ENCODE measurements at regions not wholly inside any gene's neighbourhood (a gene's known extent, or its start where the extent isn't known, plus 50 kb on each side); places are given as distances from the start of the nearest gene placed in this dataset.
A peak's percentile ranks its signal among the peaks of the same experiment; 100 is the strongest.
"Not testable (repeated sequence)": the region's sequence is repeated elsewhere in the genome, so short reads cannot be mapped to it uniquely, and the experiment has no call there.

GRCh38 chr3:43797794-43798193 is 107.1 kb downstream of the ABHD5 start:
- DNase-seq, result no peak
- ATAC-seq, result no peak
- Mint-ChIP-seq H3K4me3 (no peak overlapping the region), H3K36me3 (ENCODE audit: insufficient read depth) (no peaks in the 10 kb centered on the region), H3K27me3 (ENCODE audit: low read depth) (peaks cover 13% of the 10 kb centered on the region), H3K9me3 (no peaks in the 10 kb centered on the region), H3K4me1 (ENCODE audit: low read depth) (no peaks in the 10 kb centered on the region)

DNA sequence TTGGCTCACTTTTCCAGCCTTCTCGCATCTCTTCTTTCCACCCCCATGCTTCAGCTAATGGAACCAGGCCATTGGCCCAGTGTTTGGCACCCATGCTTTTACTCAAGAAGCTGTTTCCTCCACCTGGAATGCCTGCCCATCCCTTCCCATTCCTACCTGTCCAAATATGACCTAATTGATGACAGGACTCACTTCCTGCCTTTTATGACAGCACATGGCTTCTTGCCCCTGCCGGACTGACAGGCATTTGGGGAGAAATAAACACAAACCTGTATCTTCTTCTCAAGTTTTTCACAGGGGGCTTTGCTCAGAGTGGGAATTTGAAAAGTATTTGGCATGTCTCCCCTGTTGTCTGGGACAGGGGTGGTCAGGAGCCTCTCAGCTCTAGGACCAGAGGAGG is 120.1 kb downstream of the ABHD5 start:
- Mint-ChIP-seq H3K27me3 (ENCODE audit: low read depth) (peaks cover 21% of the 10 kb centered on the region), H3K36me3 (ENCODE audit: insufficient read depth) (no peaks in the 10 kb centered on the region), H3K9me3 (peaks cover 4% of the 10 kb centered on the region), H3K4me3 (no peak overlapping the region), H3K4me1 (ENCODE audit: low read depth) (no peaks in the 10 kb centered on the region)
- no peak for DNase-seq
- no peak for ATAC-seq

- Mint-ChIP-seq H3K9me3 (no peaks in the 10 kb centered on the region), H3K4me3 (no peak overlapping the region), H3K36me3 (ENCODE audit: insufficient read depth) (no peaks in the 10 kb centered on the region), H3K4me1 (ENCODE audit: low read depth) (no peaks in the 10 kb centered on the region), H3K27me3 (ENCODE audit: low read depth) (peaks cover 3% of the 10 kb centered on the region)
- ATAC-seq (no peak), DNase-seq (no peak)
Measured at GRCh38 chr3:43814461-43814860, 123.7 kb downstream of the ABHD5 start.

- ATAC-seq, result no peak
- Mint-ChIP-seq H3K4me3 (no peak overlapping the region), H3K27me3 (ENCODE audit: low read depth) (peaks cover 7% of the 10 kb centered on the region), H3K4me1 (ENCODE audit: low read depth) (no peaks in the 10 kb centered on the region), H3K9me3 (no peaks in the 10 kb centered on the region), H3K36me3 (ENCODE audit: insufficient read depth) (no peaks in the 10 kb centered on the region)
- no peak for DNase-seq
Measured at GRCh38 chr3:43816372-43816771, 125.6 kb downstream of the ABHD5 start.

- H3K27me3 Mint-ChIP-seq (ENCODE audit: low read depth), result peaks cover 8% of the 10 kb centered on the region
- H3K4me1 Mint-ChIP-seq (ENCODE audit: low read depth), result no peaks in the 10 kb centered on the region
- no peaks in the 10 kb centered on the region for H3K36me3 Mint-ChIP-seq (ENCODE audit: insufficient read depth)
- no peak for DNase-seq
- H3K9me3 Mint-ChIP-seq, result no peaks in the 10 kb centered on the region
- no peak overlapping the region for H3K4me3 Mint-ChIP-seq
- no peak for ATAC-seq
Measured at GRCh38 chr3:43817064-43817463, 126.3 kb downstream of the ABHD5 start.

GRCh38 chr3:43817825-43818224 is 127.1 kb downstream of the ABHD5 start:
- no peaks in the 10 kb centered on the region for H3K4me1 Mint-ChIP-seq (ENCODE audit: low read depth)
- H3K27me3 Mint-ChIP-seq (ENCODE audit: low read depth), result peaks cover 8% of the 10 kb centered on the region
- H3K36me3 Mint-ChIP-seq (ENCODE audit: insufficient read depth), result no peaks in the 10 kb centered on the region
- no peaks in the 10 kb centered on the region for H3K9me3 Mint-ChIP-seq
- DNase-seq (no peak), ATAC-seq (peak in 1 of 2 donors; percentile 48)
- H3K4me3 Mint-ChIP-seq, result no peak overlapping the region

- ATAC-seq, result no peak
- peaks cover 5% of the 10 kb centered on the region for H3K27me3 Mint-ChIP-seq (ENCODE audit: low read depth)
- no peak for DNase-seq
- H3K4me1 Mint-ChIP-seq (ENCODE audit: low read depth), result no peaks in the 10 kb centered on the region
- H3K4me3 Mint-ChIP-seq, result no peak overlapping the region
- no peaks in the 10 kb centered on the region for H3K9me3 Mint-ChIP-seq
- H3K36me3 Mint-ChIP-seq (ENCODE audit: insufficient read depth), result no peaks in the 10 kb centered on the region
Measured at GRCh38 chr3:43818229-43818628, 127.5 kb downstream of the ABHD5 start.

GRCh38 chr3:43838009-43838758 is 147.4 kb downstream of the ABHD5 start:
- no peak for ATAC-seq
- no peak overlapping the region for H3K4me3 Mint-ChIP-seq
- no peaks in the 10 kb centered on the region for H3K36me3 Mint-ChIP-seq (ENCODE audit: insufficient read depth)
- peaks cover 12% of the 10 kb centered on the region for H3K9me3 Mint-ChIP-seq
- DNase-seq, result no peak
- peaks cover 14% of the 10 kb centered on the region for H3K27me3 Mint-ChIP-seq (ENCODE audit: low read depth)
- H3K4me1 Mint-ChIP-seq (ENCODE audit: low read depth), result no peaks in the 10 kb centered on the region

DNA sequence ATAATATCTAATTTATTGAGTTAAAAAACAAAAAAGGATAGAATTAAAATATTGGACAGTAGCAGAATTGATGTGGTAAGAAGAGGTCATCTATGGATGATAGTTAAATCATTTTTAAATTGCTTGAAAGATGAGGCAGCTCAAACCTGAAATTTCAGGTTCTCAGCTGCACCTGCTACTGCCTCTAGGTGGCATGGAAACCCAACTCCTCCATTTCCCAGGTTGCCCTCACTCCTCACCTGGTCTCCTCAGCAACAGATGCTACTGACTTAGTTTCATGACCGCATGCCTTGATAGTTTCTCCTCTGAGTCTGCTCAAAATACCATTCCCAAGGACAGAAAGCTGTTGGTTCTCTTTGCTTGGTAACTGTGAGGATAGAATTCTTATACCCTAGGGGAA is 148.1 kb downstream of the ABHD5 start:
- no peak for DNase-seq
- Mint-ChIP-seq H3K4me3 (no peak overlapping the region), H3K4me1 (ENCODE audit: low read depth) (no peaks in the 10 kb centered on the region), H3K9me3 (peaks cover 12% of the 10 kb centered on the region), H3K27me3 (ENCODE audit: low read depth) (peaks cover 19% of the 10 kb centered on the region), H3K36me3 (ENCODE audit: insufficient read depth) (no peaks in the 10 kb centered on the region)
- no peak for ATAC-seq

- Mint-ChIP-seq H3K9me3 (peaks cover 20% of the 10 kb centered on the region), H3K36me3 (ENCODE audit: insufficient read depth) (no peaks in the 10 kb centered on the region), H3K4me3 (no peak overlapping the region), H3K27me3 (ENCODE audit: low read depth) (peaks cover 22% of the 10 kb centered on the region), H3K4me1 (ENCODE audit: low read depth) (no peaks in the 10 kb centered on the region)
- DNase-seq (no peak), ATAC-seq (no peak)
Measured at GRCh38 chr3:43843386-43843785, 152.6 kb downstream of the ABHD5 start.

- Mint-ChIP-seq H3K9me3 (peaks cover 26% of the 10 kb centered on the region), H3K4me1 (ENCODE audit: low read depth) (no peaks in the 10 kb centered on the region), H3K27me3 (ENCODE audit: low read depth) (peaks cover 23% of the 10 kb centered on the region), H3K4me3 (no peak overlapping the region), H3K36me3 (ENCODE audit: insufficient read depth) (no peaks in the 10 kb centered on the region)
- ATAC-seq, result no peak
- no peak for DNase-seq
Measured at GRCh38 chr3:43844757-43845156, 154.0 kb downstream of the ABHD5 start.

GRCh38 chr3:43845553-43845952 is 154.8 kb downstream of the ABHD5 start:
- not testable (repeated sequence) for DNase-seq; H3K36me3 Mint-ChIP-seq (ENCODE audit: insufficient read depth); ATAC-seq; H3K4me3 Mint-ChIP-seq; H3K4me1 Mint-ChIP-seq (ENCODE audit: low read depth)
- Mint-ChIP-seq H3K27me3 (ENCODE audit: low read depth) (peaks cover 23% of the 10 kb centered on the region), H3K9me3 (peaks cover 31% of the 10 kb centered on the region)

- ATAC-seq (no peak), DNase-seq (no peak)
- H3K36me3 Mint-ChIP-seq (ENCODE audit: insufficient read depth), result no peaks in the 10 kb centered on the region
- peaks cover 4% of the 10 kb centered on the region for H3K4me1 Mint-ChIP-seq (ENCODE audit: low read depth)
- peaks cover 39% of the 10 kb centered on the region for H3K27me3 Mint-ChIP-seq (ENCODE audit: low read depth)
- no peak overlapping the region for H3K4me3 Mint-ChIP-seq
- peaks cover 12% of the 10 kb centered on the region for H3K9me3 Mint-ChIP-seq
Measured at GRCh38 chr3:43852066-43852465, 161.3 kb downstream of the ABHD5 start.

DNA sequence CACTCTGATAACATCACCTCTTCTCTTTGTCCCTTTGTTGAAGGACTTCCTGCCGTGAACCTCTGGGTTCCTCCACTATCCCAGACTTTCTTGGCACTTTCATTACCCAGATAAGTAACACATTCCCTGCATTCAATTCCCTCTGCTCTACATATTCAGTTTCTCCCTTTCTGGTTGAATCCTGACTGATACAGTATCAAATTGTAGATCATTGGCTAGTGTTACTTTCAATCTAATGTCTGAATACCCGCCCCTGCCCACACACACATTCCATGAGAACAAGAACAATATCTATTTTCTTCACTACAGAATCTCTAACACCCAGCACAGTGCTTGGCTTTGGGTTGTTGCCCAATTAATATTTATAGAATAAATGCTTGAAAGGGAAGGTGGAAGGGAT is 163.5 kb downstream of the ABHD5 start:
- no peak for ATAC-seq
- Mint-ChIP-seq H3K36me3 (ENCODE audit: insufficient read depth) (no peaks in the 10 kb centered on the region), H3K27me3 (ENCODE audit: low read depth) (peaks cover 57% of the 10 kb centered on the region), H3K4me1 (ENCODE audit: low read depth) (peaks cover 4% of the 10 kb centered on the region), H3K9me3 (peaks cover 6% of the 10 kb centered on the region), H3K4me3 (no peak overlapping the region)
- no peak for DNase-seq

GRCh38 chr3:43854916-43855315 is 164.2 kb downstream of the ABHD5 start:
- Mint-ChIP-seq H3K36me3 (ENCODE audit: insufficient read depth) (no peaks in the 10 kb centered on the region), H3K4me3 (no peak overlapping the region), H3K4me1 (ENCODE audit: low read depth) (peaks cover 4% of the 10 kb centered on the region), H3K9me3 (peaks cover 3% of the 10 kb centered on the region), H3K27me3 (ENCODE audit: low read depth) (peaks cover 62% of the 10 kb centered on the region)
- DNase-seq, result no peak
- no peak for ATAC-seq

Measured in activated T-cell treated with anti-CD3 and anti-CD28 coated beads, Interleukin-2, amount 50 U/mL, for 4 hours (primary cell).